Breast epithelium (tissue), 4 donors: ENCODE measurements at regions not wholly inside any gene's neighbourhood (a gene's known extent, or its start where the extent isn't known, plus 50 kb on each side); places are given as distances from the start of the nearest gene placed in this dataset.

Experiments
- DNase-seq, 2 donors: peaks; one replicate each; pipeline ENCODE4 v3.0.0-alpha.2; 2019; ENCODE audit warnings: low spot score in 2 of 2
- H3K27ac ChIP-seq, 2 donors: fragments of 200-600 bp; sonication (generic) in 1 of 2; one replicate each; pipeline ENCODE4 v1.5.1; 2016 to 2019; ENCODE audit warnings: mild to moderate bottlenecking in 1 of 2
- H3K27me3 ChIP-seq, 2 donors: fragments of 200-600 bp; sonication (generic) in 1 of 2; one replicate each; pipeline versions ENCODE4 v1.5.1 to v1.6.0; 2017 to 2019; ENCODE audit warnings: control low read depth in 1 of 2, mild to moderate bottlenecking in 1 of 2
- H3K36me3 ChIP-seq: fragments of 200-600 bp; one replicate; pipeline ENCODE4 v1.5.1; 2019
- H3K4me1 ChIP-seq, 2 donors: fragments of 200-600 bp; sonication (generic); one replicate each; pipeline ENCODE4 v1.5.1; 2016 to 2019; ENCODE audit warnings: control low read depth in 1 of 2
- H3K4me3 ChIP-seq, 3 donors: fragments of 200-600 bp; sonication (generic); 1 replicate in 2 of 3; 2 replicates in 1 of 3; pipeline ENCODE4 v1.5.1; 2016 to 2019; ENCODE audit warnings: mild to moderate bottlenecking in 3 of 3, moderate library complexity in 2 of 3
- H3K9me3 ChIP-seq, 2 donors: fragments of 200-600 bp; sonication (generic) in 1 of 2; one replicate each; pipeline ENCODE4 v1.5.1; 2016 to 2019; ENCODE audit warnings: control low read depth in 1 of 2
- CTCF ChIP-seq, 3 donors: fragments of 450-650 bp; IDR thresholded peaks; one replicate each; pipeline ENCODE4 v1.5.1; 2016 to 2017; ENCODE audit warnings: antibody characterized with exemption in 3 of 3, mild to moderate bottlenecking in 3 of 3, moderate library complexity in 3 of 3
- POLR2A ChIP-seq: fragments of 450-650 bp; IDR thresholded peaks from one replicate; pipeline ENCODE4 v1.6.1; 2016; ENCODE audit warnings: antibody characterized with exemption, mild to moderate bottlenecking, moderate library complexity
- POLR2AphosphoS5 ChIP-seq, 3 donors: sonication (generic); formaldehyde crosslinking; IDR thresholded peaks; one replicate each; pipeline ENCODE4 v1.6.1; 2017; ENCODE audit warnings: antibody characterized with exemption in 3 of 3
- intact Hi-C: fragments of 100-400 bp; cut with DNase I; formaldehyde crosslinking; loops from one replicate; pipeline ENCODE4 v1.15.1; 2023; ENCODE audit warnings: low total_unique reads

GRCh38 chr1:216907100-216907499 lies 183.9 kb upstream of the ESRRG start:
- TF ChIP-seq CTCF (IDR thresholded peaks at IDR 0.05) (no peak), POLR2A (no peak), POLR2AphosphoS5 (IDR thresholded peaks at IDR 0.05) (no peak)
- H3K27ac ChIP-seq: no peak overlapping the region
- peaks cover 0 to 5% of the 10 kb centered on the region in 2 donors for H3K4me1 ChIP-seq
- intact Hi-C loops: no loop called here
- H3K36me3 ChIP-seq: no peaks in the 10 kb centered on the region
- no peak overlapping the region for H3K4me3 ChIP-seq
- H3K9me3 ChIP-seq: no peaks in the 10 kb centered on the region
- DNase-seq: no peak
- H3K27me3 ChIP-seq: no peaks in the 10 kb centered on the region

- no peak for DNase-seq
- peaks cover 0 to 5% of the 10 kb centered on the region in 2 donors for H3K4me1 ChIP-seq
- no peaks in the 10 kb centered on the region for H3K36me3 ChIP-seq
- intact Hi-C loops: no loop called here
- no peaks in the 10 kb centered on the region for H3K9me3 ChIP-seq
- no peaks in the 10 kb centered on the region for H3K27me3 ChIP-seq
- TF ChIP-seq POLR2A (no peak), CTCF (IDR thresholded peaks at IDR 0.05) (no peak), POLR2AphosphoS5 (IDR thresholded peaks at IDR 0.05) (no peak)
- H3K4me3 ChIP-seq: no peak overlapping the region
- no peak overlapping the region for H3K27ac ChIP-seq
These were observed 182.6 kb upstream of the ESRRG start for GRCh38 chr1:216905781-216906180.

GRCh38 chr1:216905137-216905536 lies 181.9 kb upstream of the ESRRG start:
- intact Hi-C loops: no loop called here
- no peak for TF ChIP-seq POLR2AphosphoS5 (IDR thresholded peaks at IDR 0.05)
- TF ChIP-seq POLR2A: no peak
- TF ChIP-seq CTCF (IDR thresholded peaks at IDR 0.05): no peak
- Histone ChIP-seq H3K27ac (no peak overlapping the region), H3K4me1 (peaks cover 0 to 5% of the 10 kb centered on the region in 2 donors), H3K4me3 (no peak overlapping the region), H3K36me3 (no peaks in the 10 kb centered on the region), H3K27me3 (no peaks in the 10 kb centered on the region), H3K9me3 (no peaks in the 10 kb centered on the region)
- DNase-seq: no peak

- TF ChIP-seq POLR2AphosphoS5 (IDR thresholded peaks at IDR 0.05): no peak
- TF ChIP-seq CTCF (IDR thresholded peaks at IDR 0.05): no peak
- TF ChIP-seq POLR2A: no peak
These were observed 181.2 kb upstream of the ESRRG start for GRCh38 chr1:216904471-216904870.

GRCh38 chr1:216903382-216903740 lies 180.1 kb upstream of the ESRRG start:
- DNase-seq: no peak
- peaks cover 0 to 5% of the 10 kb centered on the region in 2 donors for H3K4me1 ChIP-seq
- intact Hi-C loops: no loop called here
- H3K36me3 ChIP-seq: no peaks in the 10 kb centered on the region
- H3K9me3 ChIP-seq: no peaks in the 10 kb centered on the region
- TF ChIP-seq POLR2A: no peak
- no peak for TF ChIP-seq CTCF (IDR thresholded peaks at IDR 0.05)
- no peak for TF ChIP-seq POLR2AphosphoS5 (IDR thresholded peaks at IDR 0.05)
- H3K4me3 ChIP-seq: no peak overlapping the region
- H3K27ac ChIP-seq: peak overlapping the region; percentile 64 to 72
- H3K27me3 ChIP-seq: no peaks in the 10 kb centered on the region

More at GRCh38 chr1:216904471-216904870, 181.2 kb upstream of the ESRRG start:
- no peaks in the 10 kb centered on the region for H3K9me3 ChIP-seq
- no peaks in the 10 kb centered on the region for H3K27me3 ChIP-seq
- H3K4me3 ChIP-seq: no peak overlapping the region
- no peak for DNase-seq
- H3K36me3 ChIP-seq: no peaks in the 10 kb centered on the region
- peaks cover 0 to 5% of the 10 kb centered on the region in 2 donors for H3K4me1 ChIP-seq
- intact Hi-C loops: no loop called here
- H3K27ac ChIP-seq: no peak overlapping the region
